Parathyroid adenoma (tissue), 2 donors: ENCODE measurements at regions not wholly inside any gene's neighbourhood (a gene's known extent, or its start where the extent isn't known, plus 50 kb on each side); places are given as distances from the start of the nearest gene placed in this dataset.

Experiments used
- H2AFZ ChIP-seq: fragments of 300-600 bp; sonication (generic); one replicate; pipeline ENCODE4 v1.7.0; 2017; ENCODE audit warnings: antibody characterized with exemption, mild to moderate bottlenecking
- H3K27ac ChIP-seq: fragments of 300-600 bp; sonication (generic); one replicate; pipeline ENCODE4 v1.7.0; 2017
- H3K27me3 ChIP-seq: fragments of 300-600 bp; sonication (generic); one replicate; pipeline ENCODE4 v1.7.0; 2017; ENCODE audit warnings: low read length; ENCODE audit not compliant: control insufficient read depth, insufficient read depth
- H3K36me3 ChIP-seq: fragments of 300-600 bp; sonication (generic); one replicate; pipeline ENCODE4 v1.7.0; 2017; ENCODE audit warnings: low read length; ENCODE audit not compliant: control insufficient read depth, insufficient read depth
- H3K4me1 ChIP-seq: fragments of 300-600 bp; sonication (generic); one replicate; pipeline ENCODE4 v1.7.0; 2017; ENCODE audit warnings: control low read depth
- H3K4me2 ChIP-seq: fragments of 300-600 bp; sonication (generic); one replicate; pipeline ENCODE4 v1.7.0; 2017; ENCODE audit warnings: low read length
- H3K4me3 ChIP-seq: fragments of 300-600 bp; sonication (generic); one replicate; pipeline ENCODE4 v1.7.0; 2017; ENCODE audit warnings: low read depth, low read length
- H3K79me2 ChIP-seq: fragments of 300-600 bp; sonication (generic); one replicate; pipeline ENCODE4 v1.7.0; 2017; ENCODE audit warnings: control low read depth
- H3K9ac ChIP-seq: fragments of 300-600 bp; sonication (generic); one replicate; pipeline ENCODE4 v1.7.0; 2017; ENCODE audit warnings: mild to moderate bottlenecking
- H3K9me3 ChIP-seq: fragments of 300-600 bp; sonication (generic); one replicate; pipeline ENCODE4 v1.7.0; 2017; ENCODE audit warnings: low read length; ENCODE audit not compliant: control insufficient read depth
- CTCF ChIP-seq: fragments of 300-600 bp; sonication (generic); IDR thresholded peaks from one replicate; pipeline ENCODE4 v1.7.0; 2017; ENCODE audit warnings: antibody characterized with exemption, mild to moderate bottlenecking
- donor health status: primary hyperparathyroidism.

- TF ChIP-seq CTCF, result no peak
- Histone ChIP-seq H3K27ac (no peak overlapping the region), H3K4me1 (no peaks in the 10 kb centered on the region), H3K9ac (no peak overlapping the region), H3K9me3 (no peaks in the 10 kb centered on the region), H3K4me2 (peak overlapping the region; percentile 26), H3K36me3 (no peaks in the 10 kb centered on the region), H3K79me2 (no peaks in the 10 kb centered on the region), H3K4me3 (no peak overlapping the region), H2AFZ (no peak overlapping the region), H3K27me3 (no peaks in the 10 kb centered on the region)
These were observed 65.3 kb upstream of the PPP2R5A start for GRCh38 chr1:212219679-212220463.

GRCh38 chr1:212221801-212222200 is 63.4 kb upstream of the PPP2R5A start:
- no peak overlapping the region for H3K4me2 ChIP-seq
- no peak overlapping the region for H2AFZ ChIP-seq
- no peaks in the 10 kb centered on the region for H3K36me3 ChIP-seq
- H3K9me3 ChIP-seq, result no peaks in the 10 kb centered on the region
- no peak overlapping the region for H3K9ac ChIP-seq
- no peaks in the 10 kb centered on the region for H3K79me2 ChIP-seq
- no peak overlapping the region for H3K4me3 ChIP-seq
- TF ChIP-seq CTCF, result no peak
- H3K27ac ChIP-seq, result no peak overlapping the region
- no peaks in the 10 kb centered on the region for H3K27me3 ChIP-seq
- H3K4me1 ChIP-seq, result no peaks in the 10 kb centered on the region

GRCh38 chr1:212224102-212224501 is 61.1 kb upstream of the PPP2R5A start:
- Histone ChIP-seq H3K9ac (no peak overlapping the region), H3K79me2 (no peaks in the 10 kb centered on the region), H3K4me2 (no peak overlapping the region), H2AFZ (no peak overlapping the region), H3K27ac (no peak overlapping the region), H3K27me3 (no peaks in the 10 kb centered on the region), H3K4me1 (no peaks in the 10 kb centered on the region), H3K4me3 (no peak overlapping the region), H3K36me3 (no peaks in the 10 kb centered on the region), H3K9me3 (no peaks in the 10 kb centered on the region)
- TF ChIP-seq CTCF, result no peak

GRCh38 chr1:212225416-212225815 is 59.8 kb upstream of the PPP2R5A start:
- no peak overlapping the region for H3K9ac ChIP-seq
- no peaks in the 10 kb centered on the region for H3K27me3 ChIP-seq
- no peak overlapping the region for H3K27ac ChIP-seq
- no peak overlapping the region for H2AFZ ChIP-seq
- H3K79me2 ChIP-seq, result no peaks in the 10 kb centered on the region
- no peak overlapping the region for H3K4me3 ChIP-seq
- H3K4me1 ChIP-seq, result no peaks in the 10 kb centered on the region
- H3K9me3 ChIP-seq, result no peaks in the 10 kb centered on the region
- H3K36me3 ChIP-seq, result no peaks in the 10 kb centered on the region
- no peak for TF ChIP-seq CTCF
- H3K4me2 ChIP-seq, result no peak overlapping the region

GRCh38 chr1:212225871-212226302 is 59.3 kb upstream of the PPP2R5A start:
- Histone ChIP-seq H3K9me3 (no peaks in the 10 kb centered on the region), H3K36me3 (no peaks in the 10 kb centered on the region), H3K9ac (no peak overlapping the region), H3K27me3 (no peaks in the 10 kb centered on the region), H3K4me3 (no peak overlapping the region), H3K27ac (no peak overlapping the region), H3K4me2 (no peak overlapping the region), H2AFZ (no peak overlapping the region), H3K4me1 (no peaks in the 10 kb centered on the region), H3K79me2 (no peaks in the 10 kb centered on the region)
- no peak for TF ChIP-seq CTCF
